Hypothalamus (tissue), 51 donors: ENCODE measurements at regions not wholly inside any gene's neighbourhood (a gene's known extent, or its start where the extent isn't known, plus 50 kb on each side); places are given as distances from the start of the nearest gene placed in this dataset.
A peak's percentile ranks its signal among the peaks of the same experiment; 100 is the strongest.

Experiments used
- DNase-seq, 51 donors: peaks; one replicate each; lab custom pipeline; 2025; lab: John Stamatoyannopoulos, UW

- no peak for DNase-seq
Observed at GRCh38 chr9:7996558-7996957, 197.0 kb upstream of the DMAC1 start.

- no peak for DNase-seq
Observed at GRCh38 chr9:7988644-7989280, 189.2 kb upstream of the DMAC1 start.

- DNase-seq = peak in 2 of 51 donors; percentile 12 to 26
Observed at GRCh38 chr9:7984692-7985091, 185.1 kb upstream of the DMAC1 start.

GRCh38 chr9:7984203-7984602 is 184.6 kb upstream of the DMAC1 start:
- DNase-seq = peak in 1 of 51 donors; percentile 55

GRCh38 chr9:7983490-7983889 is 183.9 kb upstream of the DMAC1 start:
- peak in 10 of 51 donors; percentile 2 to 73 (median 22) for DNase-seq

GRCh38 chr9:7982907-7983306 is 183.3 kb upstream of the DMAC1 start:
- peak in 1 of 51 donors; percentile 3 for DNase-seq

- peak in 2 of 51 donors; percentile 3 to 10 for DNase-seq
Observed at GRCh38 chr9:7980691-7981289, 181.2 kb upstream of the DMAC1 start.

GRCh38 chr9:7980041-7980440 is 180.5 kb upstream of the DMAC1 start:
- no peak for DNase-seq

- DNase-seq = no peak
Observed at GRCh38 chr9:7979611-7980010, 180.0 kb upstream of the DMAC1 start.

- no peak for DNase-seq
Observed at GRCh38 chr9:7977586-7977985, 178.0 kb upstream of the DMAC1 start.

GRCh38 chr9:7976856-7977255 is 177.3 kb upstream of the DMAC1 start:
- no peak for DNase-seq

GRCh38 chr9:7976167-7976755 is 176.7 kb upstream of the DMAC1 start:
- DNase-seq = no peak

GRCh38 chr9:7975336-7975735 is 175.8 kb upstream of the DMAC1 start:
- DNase-seq = no peak

GRCh38 chr9:7974335-7974960 is 174.9 kb upstream of the DMAC1 start:
- DNase-seq = no peak

- DNase-seq = no peak
Observed at GRCh38 chr9:7973123-7973522, 173.5 kb upstream of the DMAC1 start.

GRCh38 chr9:7970681-7971330 is 171.2 kb upstream of the DMAC1 start:
- DNase-seq = no peak

- no peak for DNase-seq
Observed at GRCh38 chr9:7968687-7969086, 169.1 kb upstream of the DMAC1 start.

- DNase-seq = no peak
Observed at GRCh38 chr9:7967851-7968250, 168.3 kb upstream of the DMAC1 start.

- no peak for DNase-seq
Observed at GRCh38 chr9:7967093-7967827, 167.7 kb upstream of the DMAC1 start.

- DNase-seq = no peak
Observed at GRCh38 chr9:7965063-7965462, 165.5 kb upstream of the DMAC1 start.

GRCh38 chr9:7963026-7963425 is 163.4 kb upstream of the DMAC1 start:
- DNase-seq = no peak
